ENCODE measurements at regions not wholly inside any gene's neighbourhood (a gene's known extent, or its start where the extent isn't known, plus 50 kb on each side); places are given as distances from the start of the nearest gene placed in this dataset.
"Not testable (repeated sequence)": the region's sequence is repeated elsewhere in the genome, so short reads cannot be mapped to it uniquely, and the experiment has no call there.

- H3K27ac Mint-ChIP-seq, result no peak overlapping the region
- no peaks in the 10 kb centered on the region for H3K9me3 Mint-ChIP-seq (ENCODE audit: low read depth)
- H3K4me1 Mint-ChIP-seq (ENCODE audit: low read depth), result no peaks in the 10 kb centered on the region
- no peak overlapping the region for H3K4me3 Mint-ChIP-seq
- H3K27me3 Mint-ChIP-seq, result no peaks in the 10 kb centered on the region
- no peaks in the 10 kb centered on the region for H3K36me3 Mint-ChIP-seq
These were observed 981.0 kb upstream of the HS3ST1 start for GRCh38 chr4:12409507-12410190.

DNA sequence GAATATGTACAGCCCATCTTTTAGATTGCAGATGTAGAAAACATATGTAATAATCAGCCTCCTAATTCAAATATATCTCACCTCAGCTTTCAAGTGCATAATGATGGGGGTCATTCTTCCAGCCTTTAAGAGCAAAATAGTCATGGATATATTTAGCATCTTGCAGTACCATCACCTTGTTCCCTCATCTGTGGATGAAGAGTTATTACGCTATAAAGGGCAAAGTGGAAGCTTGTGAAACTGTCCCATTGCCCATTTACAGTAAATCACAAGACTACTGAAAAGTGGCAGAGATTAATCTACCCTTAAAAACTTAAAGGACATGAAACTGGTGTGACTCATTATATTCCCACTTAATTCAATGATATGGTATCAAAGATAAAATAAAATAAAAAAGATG lies 979.7 kb upstream of the HS3ST1 start:
- no peaks in the 10 kb centered on the region for H3K27me3 Mint-ChIP-seq
- H3K36me3 Mint-ChIP-seq, result no peaks in the 10 kb centered on the region
- H3K27ac Mint-ChIP-seq, result no peak overlapping the region
- no peaks in the 10 kb centered on the region for H3K9me3 Mint-ChIP-seq (ENCODE audit: low read depth)
- H3K4me1 Mint-ChIP-seq (ENCODE audit: low read depth), result no peaks in the 10 kb centered on the region
- no peak overlapping the region for H3K4me3 Mint-ChIP-seq

GRCh38 chr4:12403175-12403574 lies 974.5 kb upstream of the HS3ST1 start:
- H3K4me1 Mint-ChIP-seq (ENCODE audit: low read depth), result no peaks in the 10 kb centered on the region
- no peak overlapping the region for H3K4me3 Mint-ChIP-seq
- H3K27ac Mint-ChIP-seq, result no peak overlapping the region
- no peaks in the 10 kb centered on the region for H3K36me3 Mint-ChIP-seq
- H3K27me3 Mint-ChIP-seq, result no peaks in the 10 kb centered on the region
- H3K9me3 Mint-ChIP-seq (ENCODE audit: low read depth), result peaks cover 13% of the 10 kb centered on the region

DNA sequence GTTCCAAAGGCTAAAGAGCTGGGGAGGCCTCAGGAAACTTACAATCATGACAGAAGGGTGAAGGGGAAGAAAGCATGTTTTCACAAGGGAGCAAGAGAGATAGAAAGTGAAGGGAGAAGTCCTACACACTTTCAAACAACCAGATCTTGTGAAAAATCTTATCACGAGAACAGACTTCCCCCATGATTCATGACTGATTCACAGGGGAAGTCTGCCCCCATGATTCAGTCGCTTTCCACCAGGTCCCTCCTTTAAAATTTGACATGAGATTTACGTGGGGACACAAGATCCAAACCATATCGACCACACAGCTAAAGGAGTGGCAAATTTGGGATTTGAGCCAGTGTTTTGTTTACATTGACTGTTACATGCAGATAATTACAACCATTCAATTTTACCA lies 971.1 kb upstream of the HS3ST1 start:
- no peaks in the 10 kb centered on the region for H3K4me1 Mint-ChIP-seq (ENCODE audit: low read depth)
- no peak overlapping the region for H3K4me3 Mint-ChIP-seq
- peaks cover 13% of the 10 kb centered on the region for H3K9me3 Mint-ChIP-seq (ENCODE audit: low read depth)
- no peaks in the 10 kb centered on the region for H3K27me3 Mint-ChIP-seq
- no peaks in the 10 kb centered on the region for H3K36me3 Mint-ChIP-seq
- H3K27ac Mint-ChIP-seq, result no peak overlapping the region

DNA sequence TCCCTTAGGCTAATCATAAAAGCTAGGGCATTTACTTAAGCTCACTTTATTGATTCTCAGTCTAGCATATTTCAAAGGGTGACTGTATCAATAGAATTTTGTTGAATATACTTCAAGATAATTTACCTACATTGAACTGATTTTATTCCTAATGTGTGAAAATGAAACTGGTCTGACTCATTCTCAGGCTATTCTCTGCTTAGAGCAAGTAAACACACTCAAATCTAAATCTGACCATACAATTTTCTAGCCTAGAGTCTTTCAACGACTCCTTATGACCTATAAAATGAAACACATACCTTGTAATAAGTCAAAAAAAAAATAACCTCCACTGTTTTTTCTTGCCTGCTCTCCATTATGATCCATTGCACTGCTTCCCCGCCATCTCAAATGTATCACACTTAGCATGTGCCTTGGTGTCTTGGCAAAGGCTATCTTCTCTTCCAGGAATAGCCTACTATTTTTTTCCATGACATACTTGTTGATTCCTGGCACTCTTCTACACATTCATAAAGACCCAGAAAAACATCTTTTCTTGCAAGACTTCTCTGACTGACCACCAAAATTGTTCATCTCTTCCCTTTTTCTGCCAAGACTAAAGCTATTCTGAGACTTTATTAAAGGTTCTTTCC lies 965.1 kb upstream of the HS3ST1 start:
- no peak overlapping the region for H3K4me3 Mint-ChIP-seq

DNA sequence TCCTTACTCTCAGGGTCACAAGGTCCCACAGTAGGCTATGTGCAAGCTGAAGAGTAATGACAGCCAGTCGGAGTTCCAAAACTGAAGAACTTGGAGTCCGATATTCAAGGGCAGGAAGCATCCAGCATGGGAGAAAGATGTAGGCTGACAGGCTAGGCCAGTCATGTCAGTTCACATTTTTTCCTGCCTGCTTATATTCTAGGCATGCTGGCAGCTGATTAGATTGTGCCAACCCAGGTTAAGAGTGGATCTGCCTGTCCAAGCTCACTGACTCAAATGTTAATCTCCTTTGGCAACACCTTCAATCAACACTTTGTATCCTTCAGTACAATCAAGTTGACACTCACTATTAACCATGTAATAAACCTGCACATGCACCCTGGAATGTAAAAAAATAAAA lies 960.9 kb upstream of the HS3ST1 start:
- Mint-ChIP-seq H3K27me3 (no peaks in the 10 kb centered on the region), H3K9me3 (ENCODE audit: low read depth) (peaks cover 3% of the 10 kb centered on the region), H3K4me1 (ENCODE audit: low read depth) (no peaks in the 10 kb centered on the region), H3K36me3 (no peaks in the 10 kb centered on the region), H3K4me3 (no peak overlapping the region), H3K27ac (no peak overlapping the region)

More for the DNA sequence above, 965.1 kb upstream of the HS3ST1 start:
- no peaks in the 10 kb centered on the region for H3K27me3 Mint-ChIP-seq
- no peaks in the 10 kb centered on the region for H3K4me1 Mint-ChIP-seq (ENCODE audit: low read depth)
- no peaks in the 10 kb centered on the region for H3K9me3 Mint-ChIP-seq (ENCODE audit: low read depth)
- H3K27ac Mint-ChIP-seq, result no peak overlapping the region
- no peaks in the 10 kb centered on the region for H3K36me3 Mint-ChIP-seq

DNA sequence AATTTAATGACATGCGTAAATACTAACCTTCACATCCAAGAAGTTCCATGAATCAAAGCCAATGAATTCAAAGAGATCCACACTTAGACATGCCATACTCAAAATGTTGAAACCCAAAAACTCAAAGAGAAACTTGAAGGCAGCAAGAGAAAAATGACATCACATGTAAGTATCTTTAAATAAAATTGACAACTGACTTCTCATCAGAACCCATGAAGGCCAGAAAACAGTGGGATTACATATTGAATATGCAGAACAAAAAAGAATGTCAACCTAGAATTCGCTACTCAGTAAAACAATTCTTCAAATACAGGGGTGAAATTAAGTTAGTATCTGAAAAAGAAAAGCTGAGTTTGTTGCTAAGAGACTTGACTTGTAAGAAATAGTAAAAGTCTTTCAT lies 953.9 kb upstream of the HS3ST1 start:
- no peaks in the 10 kb centered on the region for H3K4me1 Mint-ChIP-seq (ENCODE audit: low read depth)
- H3K36me3 Mint-ChIP-seq, result no peaks in the 10 kb centered on the region
- no peak overlapping the region for H3K4me3 Mint-ChIP-seq
- H3K9me3 Mint-ChIP-seq (ENCODE audit: low read depth), result peaks cover 18% of the 10 kb centered on the region
- no peaks in the 10 kb centered on the region for H3K27me3 Mint-ChIP-seq
- no peak overlapping the region for H3K27ac Mint-ChIP-seq

DNA sequence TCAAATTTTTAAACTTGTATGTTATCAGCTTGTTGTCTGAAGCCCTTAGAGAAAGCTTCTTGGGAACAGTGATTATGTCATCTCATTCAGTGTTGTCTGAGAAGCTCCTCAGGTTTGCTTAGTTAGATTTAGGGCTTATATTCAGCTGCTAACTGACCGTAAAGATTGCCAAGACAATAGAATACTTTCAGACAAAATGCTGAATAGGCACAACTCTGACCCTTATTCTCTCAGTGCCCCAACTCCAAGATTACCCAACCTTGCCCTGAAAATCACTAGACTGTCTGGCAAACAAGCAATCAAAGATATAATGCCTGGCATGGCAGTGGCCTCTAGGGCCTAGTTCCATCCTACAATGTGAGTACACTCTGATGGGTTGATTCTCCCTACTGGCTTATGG lies 950.5 kb upstream of the HS3ST1 start:
- no peaks in the 10 kb centered on the region for H3K36me3 Mint-ChIP-seq
- H3K9me3 Mint-ChIP-seq (ENCODE audit: low read depth), result peaks cover 23% of the 10 kb centered on the region
- no peaks in the 10 kb centered on the region for H3K4me1 Mint-ChIP-seq (ENCODE audit: low read depth)
- H3K27ac Mint-ChIP-seq, result no peak overlapping the region
- H3K4me3 Mint-ChIP-seq, result no peak overlapping the region
- no peaks in the 10 kb centered on the region for H3K27me3 Mint-ChIP-seq

GRCh38 chr4:12375805-12376204 lies 947.1 kb upstream of the HS3ST1 start:
- Mint-ChIP-seq H3K9me3 (ENCODE audit: low read depth) (peaks cover 13% of the 10 kb centered on the region), H3K4me3 (no peak overlapping the region), H3K27me3 (no peaks in the 10 kb centered on the region), H3K4me1 (ENCODE audit: low read depth) (no peaks in the 10 kb centered on the region), H3K27ac (no peak overlapping the region), H3K36me3 (no peaks in the 10 kb centered on the region)

DNA sequence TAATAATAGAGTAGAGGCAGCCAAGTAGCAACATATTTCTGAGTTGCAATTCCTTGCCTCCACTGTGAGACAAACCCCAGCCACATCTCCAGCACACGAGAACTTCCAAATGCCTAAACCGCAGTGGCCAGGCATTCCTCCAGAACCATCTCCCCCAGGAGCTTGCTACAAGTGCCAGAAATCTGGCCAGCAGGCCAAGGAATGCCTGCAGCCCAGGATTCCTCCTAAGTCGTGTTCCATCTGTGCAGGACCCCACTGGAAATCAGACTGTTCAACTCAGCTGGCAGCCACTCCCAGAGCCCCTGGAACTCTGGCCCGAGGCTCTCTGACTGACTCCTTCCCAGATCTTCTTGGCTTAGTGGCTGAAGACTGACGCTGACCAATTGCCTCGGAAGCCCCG lies 937.2 kb upstream of the HS3ST1 start:
- not testable (repeated sequence) for H3K4me1 Mint-ChIP-seq (ENCODE audit: low read depth); H3K4me3 Mint-ChIP-seq; H3K9me3 Mint-ChIP-seq (ENCODE audit: low read depth); H3K36me3 Mint-ChIP-seq; H3K27me3 Mint-ChIP-seq; H3K27ac Mint-ChIP-seq

GRCh38 chr4:12360391-12360790 lies 931.7 kb upstream of the HS3ST1 start:
- Mint-ChIP-seq H3K27ac (no peak overlapping the region), H3K9me3 (ENCODE audit: low read depth) (peaks cover 14% of the 10 kb centered on the region), H3K27me3 (no peaks in the 10 kb centered on the region), H3K4me3 (no peak overlapping the region), H3K4me1 (ENCODE audit: low read depth) (no peaks in the 10 kb centered on the region), H3K36me3 (no peaks in the 10 kb centered on the region)

- Mint-ChIP-seq H3K36me3 (no peaks in the 10 kb centered on the region), H3K27me3 (no peaks in the 10 kb centered on the region), H3K9me3 (ENCODE audit: low read depth) (peaks cover 10% of the 10 kb centered on the region), H3K4me3 (no peak overlapping the region), H3K27ac (no peak overlapping the region), H3K4me1 (ENCODE audit: low read depth) (no peaks in the 10 kb centered on the region)
These were observed 930.7 kb upstream of the HS3ST1 start for GRCh38 chr4:12359420-12359819.

GRCh38 chr4:12333083-12333482 lies 904.4 kb upstream of the HS3ST1 start:
- not testable (repeated sequence) for H3K4me3 Mint-ChIP-seq; H3K27ac Mint-ChIP-seq; H3K27me3 Mint-ChIP-seq; H3K36me3 Mint-ChIP-seq; H3K4me1 Mint-ChIP-seq (ENCODE audit: low read depth)
- H3K9me3 Mint-ChIP-seq (ENCODE audit: low read depth), result peaks cover 11% of the 10 kb centered on the region

DNA sequence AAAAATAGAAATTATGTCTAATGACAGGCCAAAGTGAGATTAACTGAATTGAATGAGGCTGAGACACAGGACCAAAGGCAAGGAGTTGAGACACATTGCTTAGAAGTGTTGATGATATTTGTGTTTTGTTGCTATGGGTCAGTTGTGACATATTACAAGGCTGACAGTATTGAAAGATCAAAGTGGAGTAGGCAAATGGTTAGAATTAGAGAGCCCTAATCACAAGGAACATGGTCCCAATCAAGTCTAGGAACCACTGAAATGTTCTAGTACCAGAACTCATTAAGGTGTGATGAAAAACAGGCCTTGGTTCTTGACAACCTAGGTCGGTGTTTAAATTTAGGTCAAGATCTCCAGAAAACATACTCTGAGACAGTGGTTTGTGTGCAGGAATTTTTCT lies 896.3 kb upstream of the HS3ST1 start:
- Mint-ChIP-seq H3K27me3 (no peaks in the 10 kb centered on the region), H3K4me3 (no peak overlapping the region), H3K4me1 (ENCODE audit: low read depth) (no peaks in the 10 kb centered on the region), H3K27ac (no peak overlapping the region), H3K9me3 (ENCODE audit: low read depth) (peaks cover 8% of the 10 kb centered on the region), H3K36me3 (no peaks in the 10 kb centered on the region)

- H3K4me3 Mint-ChIP-seq, result no peak overlapping the region
- H3K9me3 Mint-ChIP-seq (ENCODE audit: low read depth), result peaks cover 12% of the 10 kb centered on the region
- H3K36me3 Mint-ChIP-seq, result no peaks in the 10 kb centered on the region
- H3K27me3 Mint-ChIP-seq, result no peaks in the 10 kb centered on the region
- H3K27ac Mint-ChIP-seq, result no peak overlapping the region
- H3K4me1 Mint-ChIP-seq (ENCODE audit: low read depth), result no peaks in the 10 kb centered on the region
These were observed 891.1 kb upstream of the HS3ST1 start for GRCh38 chr4:12319765-12320164.

GRCh38 chr4:12304905-12305304 lies 876.2 kb upstream of the HS3ST1 start:
- no peaks in the 10 kb centered on the region for H3K4me1 Mint-ChIP-seq (ENCODE audit: low read depth)
- H3K27me3 Mint-ChIP-seq, result no peaks in the 10 kb centered on the region
- no peak overlapping the region for H3K4me3 Mint-ChIP-seq
- H3K36me3 Mint-ChIP-seq, result no peaks in the 10 kb centered on the region
- no peak overlapping the region for H3K27ac Mint-ChIP-seq
- peaks cover 4% of the 10 kb centered on the region for H3K9me3 Mint-ChIP-seq (ENCODE audit: low read depth)

Measured in activated naive CD8-positive, alpha-beta T cell (primary cell).